Suprapubic skin (tissue), 3 donors: ENCODE measurements at regions not wholly inside any gene's neighbourhood (a gene's known extent, or its start where the extent isn't known, plus 50 kb on each side); places are given as distances from the start of the nearest gene placed in this dataset.

ENCODE experiments used
- CTCF ChIP-seq, 2 donors: fragments of 200-600 bp in 1 of 2; fragments of 450-650 bp in 1 of 2; sonication (generic) in 1 of 2; IDR thresholded peaks; one replicate each; pipeline ENCODE4 v1.5.1; 2016 to 2019; ENCODE audit warnings: antibody characterized with exemption in 2 of 2, mild to moderate bottlenecking in 1 of 2, moderate library complexity in 1 of 2
- POLR2A ChIP-seq, 2 donors: fragments of 450-650 bp; IDR thresholded peaks; one replicate each; pipeline ENCODE4 v1.6.1; 2017; ENCODE audit warnings: antibody characterized with exemption in 2 of 2, mild to moderate bottlenecking in 2 of 2, moderate library complexity in 2 of 2

GRCh38 chr11:32307913-32308312 lies 127.4 kb downstream of the WT1 start:
- TF ChIP-seq POLR2A (IDR thresholded peaks at IDR 0.05) (no peak), CTCF (IDR thresholded peaks at IDR 0.05) (no peak)
